ENCODE measurements at regions not wholly inside any gene's neighbourhood (a gene's known extent, or its start where the extent isn't known, plus 50 kb on each side); places are given as distances from the start of the nearest gene placed in this dataset.

DNA sequence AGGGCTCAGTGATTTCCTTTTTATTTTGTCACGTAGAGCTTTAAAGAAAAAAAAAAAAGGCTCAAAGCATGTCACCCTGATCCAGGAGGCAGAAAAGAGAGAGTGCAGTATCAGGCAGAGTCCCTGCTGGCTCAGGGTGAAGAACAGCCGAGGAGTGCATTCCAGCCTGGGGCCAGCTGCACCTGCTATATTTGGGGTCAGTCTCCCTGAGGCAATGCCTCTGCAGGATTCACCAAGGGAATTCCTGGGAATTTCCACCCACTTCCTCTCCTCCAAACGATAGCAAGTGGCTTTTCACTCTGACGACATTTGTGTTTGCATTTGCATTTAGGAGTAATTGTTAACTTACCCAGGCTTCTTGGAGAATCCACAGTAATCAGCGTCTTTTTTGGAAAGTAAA, 202.9 kb upstream of the CTNNB1 start:
- TF ChIP-seq, protein P1, sequence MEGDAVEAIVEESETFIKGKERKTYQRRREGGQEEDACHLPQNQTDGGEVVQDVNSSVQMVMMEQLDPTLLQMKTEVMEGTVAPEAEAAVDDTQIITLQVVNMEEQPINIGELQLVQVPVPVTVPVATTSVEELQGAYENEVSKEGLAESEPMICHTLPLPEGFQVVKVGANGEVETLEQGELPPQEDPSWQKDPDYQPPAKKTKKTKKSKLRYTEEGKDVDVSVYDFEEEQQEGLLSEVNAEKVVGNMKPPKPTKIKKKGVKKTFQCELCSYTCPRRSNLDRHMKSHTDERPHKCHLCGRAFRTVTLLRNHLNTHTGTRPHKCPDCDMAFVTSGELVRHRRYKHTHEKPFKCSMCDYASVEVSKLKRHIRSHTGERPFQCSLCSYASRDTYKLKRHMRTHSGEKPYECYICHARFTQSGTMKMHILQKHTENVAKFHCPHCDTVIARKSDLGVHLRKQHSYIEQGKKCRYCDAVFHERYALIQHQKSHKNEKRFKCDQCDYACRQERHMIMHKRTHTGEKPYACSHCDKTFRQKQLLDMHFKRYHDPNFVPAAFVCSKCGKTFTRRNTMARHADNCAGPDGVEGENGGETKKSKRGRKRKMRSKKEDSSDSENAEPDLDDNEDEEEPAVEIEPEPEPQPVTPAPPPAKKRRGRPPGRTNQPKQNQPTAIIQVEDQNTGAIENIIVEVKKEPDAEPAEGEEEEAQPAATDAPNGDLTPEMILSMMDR (IDR thresholded peaks at IDR 0.05; ENCODE audit: control extremely low read depth in 1 of 3, insufficient read depth in 1 of 3, low read depth in 1 of 3, low read length in 3 of 3), result no peak
- TF ChIP-seq EZH2 (IDR thresholded peaks at IDR 0.05; ENCODE audit: low read depth, low read length, severe bottlenecking), result no peak
- TF ChIP-seq, protein P2, sequence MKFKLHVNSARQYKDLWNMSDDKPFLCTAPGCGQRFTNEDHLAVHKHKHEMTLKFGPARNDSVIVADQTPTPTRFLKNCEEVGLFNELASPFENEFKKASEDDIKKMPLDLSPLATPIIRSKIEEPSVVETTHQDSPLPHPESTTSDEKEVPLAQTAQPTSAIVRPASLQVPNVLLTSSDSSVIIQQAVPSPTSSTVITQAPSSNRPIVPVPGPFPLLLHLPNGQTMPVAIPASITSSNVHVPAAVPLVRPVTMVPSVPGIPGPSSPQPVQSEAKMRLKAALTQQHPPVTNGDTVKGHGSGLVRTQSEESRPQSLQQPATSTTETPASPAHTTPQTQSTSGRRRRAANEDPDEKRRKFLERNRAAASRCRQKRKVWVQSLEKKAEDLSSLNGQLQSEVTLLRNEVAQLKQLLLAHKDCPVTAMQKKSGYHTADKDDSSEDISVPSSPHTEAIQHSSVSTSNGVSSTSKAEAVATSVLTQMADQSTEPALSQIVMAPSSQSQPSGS (IDR thresholded peaks at IDR 0.05; ENCODE audit: low read length), result no peak
- no peak for TF ChIP-seq MAFK (IDR thresholded peaks at IDR 0.05; ENCODE audit: low read depth, low read length)
- TF ChIP-seq JUN (IDR thresholded peaks at IDR 0.05; ENCODE audit: low read depth, low read length), result no peak
